ENCODE measurements at regions not wholly inside any gene's neighbourhood (a gene's known extent, or its start where the extent isn't known, plus 50 kb on each side); places are given as distances from the start of the nearest gene placed in this dataset.

GRCh38 chr1:90613371-90613770 is 103.7 kb downstream of the BARHL2 start:
- Histone ChIP-seq H3K27me3 (ENCODE audit: control insufficient read depth, insufficient read depth, low read length) (no peaks in the 10 kb centered on the region), H3K4me3 (ENCODE audit: low read depth, low read length) (no peak overlapping the region), H3K36me3 (ENCODE audit: control insufficient read depth, insufficient read depth, low read length) (no peaks in the 10 kb centered on the region)
- no peak for TF ChIP-seq CTCF (IDR thresholded peaks at IDR 0.05; ENCODE audit: insufficient read depth, low read length, severe bottlenecking)
- FAIRE-seq = no peak
- no peak for DNase-seq (ENCODE audit: low read depth)

- Histone ChIP-seq H3K27me3 (ENCODE audit: control insufficient read depth, insufficient read depth, low read length) (no peaks in the 10 kb centered on the region), H3K4me3 (ENCODE audit: low read depth, low read length) (no peak overlapping the region), H3K36me3 (ENCODE audit: control insufficient read depth, insufficient read depth, low read length) (no peaks in the 10 kb centered on the region)
- TF ChIP-seq CTCF (IDR thresholded peaks at IDR 0.05; ENCODE audit: insufficient read depth, low read length, severe bottlenecking) = no peak
- DNase-seq (ENCODE audit: low read depth) = no peak
- FAIRE-seq = no peak
Measured at GRCh38 chr1:90612033-90612432, 105.1 kb downstream of the BARHL2 start.

GRCh38 chr1:90607736-90608135 is 109.4 kb downstream of the BARHL2 start:
- DNase-seq (ENCODE audit: low read depth) = no peak
- no peaks in the 10 kb centered on the region for H3K36me3 ChIP-seq (ENCODE audit: control insufficient read depth, insufficient read depth, low read length)

GRCh38 chr1:90605070-90605469 is 112.0 kb downstream of the BARHL2 start:
- no peak for DNase-seq (ENCODE audit: low read depth)
- TF ChIP-seq CTCF (IDR thresholded peaks at IDR 0.05; ENCODE audit: insufficient read depth, low read length, severe bottlenecking) = no peak
- no peak for FAIRE-seq
- H3K4me3 ChIP-seq (ENCODE audit: low read depth, low read length) = no peak overlapping the region
- no peaks in the 10 kb centered on the region for H3K27me3 ChIP-seq (ENCODE audit: control insufficient read depth, insufficient read depth, low read length)
- no peaks in the 10 kb centered on the region for H3K36me3 ChIP-seq (ENCODE audit: control insufficient read depth, insufficient read depth, low read length)

More at GRCh38 chr1:90607736-90608135, 109.4 kb downstream of the BARHL2 start:
- no peak for FAIRE-seq
- no peaks in the 10 kb centered on the region for H3K27me3 ChIP-seq (ENCODE audit: control insufficient read depth, insufficient read depth, low read length)
- TF ChIP-seq CTCF (IDR thresholded peaks at IDR 0.05; ENCODE audit: insufficient read depth, low read length, severe bottlenecking) = no peak
- H3K4me3 ChIP-seq (ENCODE audit: low read depth, low read length) = no peak overlapping the region

GRCh38 chr1:90593312-90593711 is 123.8 kb downstream of the BARHL2 start:
- Histone ChIP-seq H3K27me3 (ENCODE audit: control insufficient read depth, insufficient read depth, low read length) (no peaks in the 10 kb centered on the region), H3K36me3 (ENCODE audit: control insufficient read depth, insufficient read depth, low read length) (no peaks in the 10 kb centered on the region), H3K4me3 (ENCODE audit: low read depth, low read length) (no peak overlapping the region)
- FAIRE-seq (no peak), DNase-seq (ENCODE audit: low read depth) (no peak)
- no peak for TF ChIP-seq CTCF (IDR thresholded peaks at IDR 0.05; ENCODE audit: insufficient read depth, low read length, severe bottlenecking)

- DNase-seq (ENCODE audit: low read depth) (no peak), FAIRE-seq (no peak)
- TF ChIP-seq CTCF (IDR thresholded peaks at IDR 0.05; ENCODE audit: insufficient read depth, low read length, severe bottlenecking) = no peak
- Histone ChIP-seq H3K4me3 (ENCODE audit: low read depth, low read length) (no peak overlapping the region), H3K27me3 (ENCODE audit: control insufficient read depth, insufficient read depth, low read length) (no peaks in the 10 kb centered on the region), H3K36me3 (ENCODE audit: control insufficient read depth, insufficient read depth, low read length) (no peaks in the 10 kb centered on the region)
Measured at GRCh38 chr1:90591970-90592356, 125.1 kb downstream of the BARHL2 start.
